Forelimb muscle (tissue), 1 donor: ENCODE measurements at regions not wholly inside any gene's neighbourhood (a gene's known extent, or its start where the extent isn't known, plus 50 kb on each side); places are given as distances from the start of the nearest gene placed in this dataset.
"Not testable (repeated sequence)": the region's sequence is repeated elsewhere in the genome, so short reads cannot be mapped to it uniquely, and the experiment has no call there.

Source experiments
- DNase-seq: peaks from one replicate; pipeline ENCODE4 v3.0.0-alpha.2; 2013; ENCODE audit warnings: low read depth

DNA sequence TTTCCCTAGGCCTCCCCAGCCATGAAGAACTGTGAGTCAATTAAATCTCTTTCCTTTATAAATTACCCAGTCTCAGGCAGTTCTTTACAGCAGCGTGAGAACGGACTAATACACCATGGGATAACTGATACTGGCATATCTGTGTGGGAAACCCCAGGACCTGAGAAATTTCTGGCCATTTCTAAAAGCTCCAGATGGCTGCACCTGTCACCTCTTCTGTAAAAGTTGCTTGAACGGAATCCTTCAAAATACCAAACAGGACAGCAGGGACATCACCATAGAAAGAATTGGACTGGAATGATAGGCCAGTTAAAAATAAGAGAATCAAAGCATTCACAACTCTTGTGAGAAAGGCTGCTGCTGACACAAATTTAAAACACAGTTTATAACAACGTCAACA lies 134.0 kb upstream of the FOXD4L5 start:
- DNase-seq = not testable (repeated sequence)

- DNase-seq = not testable (repeated sequence)
These were observed 131.9 kb upstream of the FOXD4L5 start for GRCh38 chr9:65416948-65417347.

GRCh38 chr9:65414249-65414648 lies 129.2 kb upstream of the FOXD4L5 start:
- DNase-seq = not testable (repeated sequence)

DNA sequence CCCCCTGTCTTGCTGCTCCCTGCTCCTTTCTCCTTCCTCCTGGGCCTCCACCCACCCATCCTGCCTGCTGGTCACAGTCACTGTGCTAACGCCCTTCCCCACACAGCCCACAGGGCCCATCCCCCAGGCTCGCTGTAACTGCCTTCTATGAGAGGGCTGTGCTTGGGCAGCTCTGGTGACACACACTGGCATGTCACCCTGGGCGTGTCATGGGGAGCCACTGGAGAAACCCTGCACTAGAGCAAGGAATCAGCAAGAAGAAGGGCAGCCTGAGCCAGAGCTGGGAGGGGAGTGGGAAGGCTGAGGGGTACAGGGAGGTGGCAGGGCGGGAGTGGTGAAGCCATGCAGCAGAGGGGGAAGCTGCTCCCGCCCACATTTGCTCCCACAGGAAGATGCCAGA lies 128.4 kb upstream of the FOXD4L5 start:
- DNase-seq = not testable (repeated sequence)

GRCh38 chr9:65411901-65412300 lies 126.9 kb upstream of the FOXD4L5 start:
- no peak for DNase-seq

- DNase-seq = no peak
These were observed 126.3 kb upstream of the FOXD4L5 start for GRCh38 chr9:65411336-65411735.

GRCh38 chr9:65410926-65411325 lies 125.9 kb upstream of the FOXD4L5 start:
- DNase-seq = no peak

GRCh38 chr9:65409471-65409980 lies 124.5 kb upstream of the FOXD4L5 start:
- DNase-seq = no peak

GRCh38 chr9:65408806-65409205 lies 123.8 kb upstream of the FOXD4L5 start:
- not testable (repeated sequence) for DNase-seq

DNA sequence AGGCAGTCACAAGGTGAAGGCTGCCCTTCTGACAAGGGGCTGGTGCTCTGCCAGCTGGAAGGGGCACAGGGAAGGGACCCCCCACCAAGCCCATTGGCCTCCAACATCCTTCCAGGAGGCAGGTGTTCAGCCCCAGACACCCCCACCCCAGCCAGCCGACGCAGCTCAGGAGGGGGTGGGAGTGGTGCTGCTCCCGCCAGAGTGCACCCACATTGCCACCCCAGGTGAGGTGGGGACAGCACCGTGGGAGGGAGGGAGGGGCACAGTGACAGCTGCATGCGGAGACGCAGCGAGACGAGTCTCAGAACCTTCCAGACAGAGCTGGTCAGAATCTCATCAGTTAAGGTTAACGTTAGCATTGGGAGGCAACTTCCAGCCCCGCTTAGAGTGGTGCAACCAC lies 121.6 kb upstream of the FOXD4L5 start:
- not testable (repeated sequence) for DNase-seq

DNA sequence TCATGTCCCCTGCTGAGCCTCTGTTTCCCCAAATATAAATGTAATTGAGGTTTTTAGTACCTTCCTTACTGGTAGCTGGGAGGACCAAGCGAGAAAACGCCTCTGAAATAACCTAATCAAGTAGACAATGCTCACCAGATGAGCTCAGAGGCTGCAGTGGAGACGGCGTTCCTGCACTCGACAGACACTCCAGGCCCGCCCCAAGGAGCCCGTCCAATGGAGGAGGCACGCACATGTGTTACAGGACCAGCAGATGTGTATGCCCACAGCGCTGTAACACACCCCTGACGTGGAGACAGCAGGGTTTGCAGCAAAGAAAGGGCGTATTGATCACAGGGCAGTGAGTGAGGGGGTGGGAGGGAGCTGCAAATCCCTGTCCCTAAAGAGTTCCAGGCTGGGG lies 120.8 kb upstream of the FOXD4L5 start:
- not testable (repeated sequence) for DNase-seq

- no peak for DNase-seq
These were observed 120.2 kb upstream of the FOXD4L5 start for GRCh38 chr9:65405253-65405652.

DNA sequence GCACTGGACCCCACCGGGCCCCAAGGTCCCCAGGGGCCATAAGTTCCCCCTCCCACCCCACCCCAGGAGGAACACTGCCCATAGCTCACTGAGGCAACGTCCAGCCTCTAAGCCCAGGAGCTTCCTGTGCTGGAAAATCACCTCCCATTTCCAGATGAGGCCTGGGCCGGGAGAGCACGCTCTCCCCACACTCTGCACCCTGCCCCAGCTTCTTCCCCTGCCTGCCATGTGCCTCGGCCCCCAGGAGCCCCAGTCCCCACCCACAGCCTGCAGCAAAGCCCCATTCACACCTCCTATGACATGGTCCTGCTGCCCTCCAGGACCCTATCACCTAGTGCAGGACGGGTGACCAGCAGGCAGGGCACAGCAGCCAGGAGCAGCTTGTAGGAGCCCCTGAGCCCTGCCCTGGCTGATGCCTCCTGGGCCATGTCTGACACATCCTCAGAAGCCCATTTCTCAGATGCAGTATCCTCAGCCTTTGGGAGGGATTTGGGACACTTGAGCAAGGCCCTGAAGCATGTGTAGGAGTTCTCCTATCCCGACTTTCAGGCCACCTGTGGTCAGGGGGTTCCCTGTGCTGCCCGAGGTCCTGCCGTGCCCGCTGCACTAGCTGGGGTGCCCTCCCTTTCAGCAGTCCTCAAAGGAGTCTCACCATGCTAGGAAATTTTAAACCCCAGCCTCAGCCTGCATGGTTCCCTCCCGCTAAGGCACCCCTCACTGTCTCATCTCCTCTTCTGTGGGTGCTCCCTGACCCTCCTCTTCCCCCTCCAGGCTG lies 119.4 kb upstream of the FOXD4L5 start:
- no peak for DNase-seq

- DNase-seq = no peak
These were observed 118.7 kb upstream of the FOXD4L5 start for GRCh38 chr9:65403721-65404120.

- not testable (repeated sequence) for DNase-seq
These were observed 118.1 kb upstream of the FOXD4L5 start for GRCh38 chr9:65403072-65403471.

- not testable (repeated sequence) for DNase-seq
These were observed 117.3 kb upstream of the FOXD4L5 start for GRCh38 chr9:65402206-65402870.

DNA sequence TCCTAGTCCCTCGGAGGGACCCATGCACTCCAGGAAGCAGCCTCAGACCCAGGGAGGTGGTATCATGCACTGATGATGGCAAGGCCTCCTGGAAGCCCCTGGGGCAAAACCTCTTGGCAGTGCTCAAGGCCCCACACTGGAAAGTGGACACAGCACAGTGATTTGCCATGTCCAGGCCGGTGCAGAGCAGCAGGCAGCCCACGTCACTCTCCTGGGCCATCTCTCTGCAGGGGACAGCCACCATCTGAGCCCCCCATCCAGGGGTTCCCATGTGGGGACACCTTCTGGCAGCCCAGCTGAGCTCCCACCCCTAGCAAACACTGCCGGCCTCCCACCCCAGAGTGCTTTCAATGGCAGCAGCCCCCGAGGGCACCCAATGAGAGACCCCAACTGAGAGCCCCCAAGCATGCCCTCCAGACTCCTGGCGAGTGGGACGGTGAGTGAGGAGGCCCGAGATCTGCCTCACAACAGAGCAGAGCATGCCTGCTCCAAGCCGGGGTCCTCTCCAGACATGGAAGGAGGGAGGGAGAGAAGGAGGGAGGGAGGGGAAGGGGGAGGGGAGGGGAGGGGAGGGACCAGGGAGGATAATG lies 116.5 kb upstream of the FOXD4L5 start:
- not testable (repeated sequence) for DNase-seq

DNA sequence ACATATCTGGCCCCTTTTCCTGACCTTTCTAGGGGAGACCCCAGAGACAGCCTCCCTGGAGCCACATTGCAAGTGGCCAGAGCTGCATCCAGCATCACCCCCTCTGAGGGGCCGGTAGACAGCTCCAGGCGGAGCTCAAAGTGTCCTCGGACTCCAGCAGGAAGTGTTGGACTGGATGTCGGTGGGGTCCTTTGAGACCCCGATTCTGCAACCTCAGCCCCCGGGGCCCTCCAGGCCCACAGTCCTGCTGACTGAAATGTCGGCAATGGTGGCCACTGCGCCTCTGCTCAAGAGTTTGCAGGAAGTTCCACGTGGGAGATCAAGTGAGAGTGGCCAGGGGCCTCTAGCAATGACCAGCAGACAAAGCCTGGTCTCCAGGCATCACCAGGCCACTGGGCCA lies 115.9 kb upstream of the FOXD4L5 start:
- no peak for DNase-seq

DNA sequence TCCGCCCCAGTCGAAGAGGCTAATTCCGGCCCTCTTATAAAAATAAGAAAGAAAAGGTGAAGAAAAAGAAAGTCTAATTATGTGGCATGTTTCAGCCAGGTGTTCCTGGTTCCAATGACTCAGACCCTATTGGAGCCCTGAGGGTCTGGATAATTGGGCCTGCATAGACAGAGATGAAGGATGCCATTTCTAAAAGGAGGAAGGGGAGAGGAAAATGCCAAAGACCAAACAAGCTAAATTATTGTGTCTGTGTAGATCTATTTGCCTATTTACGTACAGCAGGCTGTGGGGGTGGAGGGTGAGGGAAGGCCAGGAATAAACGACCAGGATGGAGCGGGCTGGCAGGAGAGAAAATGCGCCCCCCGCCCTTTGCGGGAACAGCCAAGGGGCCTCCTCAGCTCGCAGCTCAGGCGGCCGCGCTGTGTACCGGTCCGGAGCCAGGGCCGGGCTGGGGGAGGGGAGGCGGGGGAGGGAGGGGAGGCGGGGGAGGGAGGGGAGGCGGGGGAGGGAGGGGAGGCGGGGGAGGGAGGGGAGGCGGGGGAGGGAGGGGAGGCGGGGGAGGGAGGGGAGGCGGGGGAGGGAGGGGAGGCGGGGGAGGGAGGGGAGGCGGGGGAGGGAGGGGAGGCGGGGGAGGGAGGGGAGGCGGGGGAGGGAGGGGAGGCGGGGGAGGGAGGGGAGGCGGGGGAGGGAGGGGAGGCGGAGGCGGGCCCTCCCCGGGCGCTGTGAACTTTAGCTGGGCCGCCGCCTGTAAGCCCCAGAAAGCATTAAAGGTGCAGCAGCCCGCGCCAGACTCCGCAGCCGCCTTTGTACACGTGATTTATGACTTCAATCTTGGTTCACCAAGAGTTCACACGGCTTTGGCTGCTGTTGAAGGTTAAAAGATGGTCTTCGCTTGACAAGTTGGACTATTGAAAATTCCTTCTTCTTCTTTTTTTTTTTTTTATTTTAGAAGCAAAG lies 113.0 kb upstream of the FOXD4L5 start:
- not testable (repeated sequence) for DNase-seq

DNA sequence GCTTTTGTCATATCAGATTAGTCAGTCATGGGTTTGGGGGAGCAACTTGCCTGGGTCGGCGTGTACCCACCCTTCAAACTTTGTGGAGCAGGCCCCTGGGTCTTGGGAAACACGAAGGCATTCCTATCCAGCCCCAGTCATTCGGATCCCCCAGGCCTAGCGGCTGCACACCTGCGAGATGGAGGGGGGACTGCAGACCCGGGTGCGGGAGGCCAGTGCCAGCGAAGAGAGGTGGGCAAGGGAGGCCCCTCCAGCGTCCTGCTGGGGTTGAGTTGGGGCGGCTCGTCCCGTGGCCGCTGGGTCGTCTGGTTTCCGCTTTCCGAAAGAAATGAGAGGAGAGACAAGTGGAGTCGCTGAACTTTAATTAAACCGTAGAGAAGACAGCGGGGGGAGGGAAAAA lies 112.2 kb upstream of the FOXD4L5 start:
- DNase-seq = not testable (repeated sequence)

DNA sequence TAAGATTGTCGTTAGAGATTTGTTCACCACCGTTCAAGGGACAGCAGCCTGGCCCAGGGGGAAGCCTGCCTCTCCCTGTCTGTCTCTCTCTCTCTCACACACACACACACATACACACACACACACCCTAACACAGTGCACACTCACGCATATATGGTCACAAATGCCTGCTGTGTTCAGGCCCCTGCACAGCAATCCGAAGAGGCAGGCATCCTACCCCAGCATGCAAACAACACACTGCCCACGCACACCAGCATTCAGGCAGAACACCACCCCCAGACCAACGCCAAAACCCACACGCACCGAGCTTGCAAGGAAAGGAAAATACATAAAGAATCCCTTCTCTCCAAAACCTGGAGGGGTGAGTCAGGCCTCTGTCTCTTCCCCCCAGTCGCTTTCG lies 111.6 kb upstream of the FOXD4L5 start:
- not testable (repeated sequence) for DNase-seq
